WERI-Rb-1 (cell line): ENCODE measurements at regions not wholly inside any gene's neighbourhood (a gene's known extent, or its start where the extent isn't known, plus 50 kb on each side); places are given as distances from the start of the nearest gene placed in this dataset.

Experiments
- DNase-seq: peaks from one replicate; pipeline ENCODE4 v3.0.0-alpha.2; 2020
- H3K27ac ChIP-seq: fragments of 250-450 bp; sonication (Bioruptor Pico); 2 replicates; pipeline ENCODE4 v1.5.1; 2020; ENCODE audit warnings: mild to moderate bottlenecking, moderate library complexity
- H3K27me3 ChIP-seq: fragments of 250-450 bp; sonication (Bioruptor Pico); 2 replicates; pipeline ENCODE4 v1.5.1; 2021; ENCODE audit warnings: mild to moderate bottlenecking, low read depth, moderate library complexity; ENCODE audit not compliant: insufficient read depth, severe bottlenecking
- H3K36me3 ChIP-seq: fragments of 250-450 bp; sonication (Bioruptor Pico); 2 replicates; pipeline ENCODE4 v1.5.1; 2020; ENCODE audit warnings: mild to moderate bottlenecking, moderate library complexity
- H3K4me3 ChIP-seq: 2 replicates; pipeline ENCODE4 v1.5.1; 2011; ENCODE audit warnings: low read depth, mild to moderate bottlenecking, control low read depth, low read length
- H3K9me3 ChIP-seq: fragments of 250-450 bp; sonication (Bioruptor Pico); 2 replicates; pipeline ENCODE4 v1.5.1; 2021; ENCODE audit warnings: mild to moderate bottlenecking, moderate library complexity; ENCODE audit not compliant: severe bottlenecking
- TF ChIP-seq, protein P1 (sequence below): IDR thresholded peaks from 2 replicates; pipeline ENCODE4 v1.5.1; 2011; ENCODE audit warnings: low read depth, mild to moderate bottlenecking, control low read depth, inconsistent platforms, low read length

DNA sequence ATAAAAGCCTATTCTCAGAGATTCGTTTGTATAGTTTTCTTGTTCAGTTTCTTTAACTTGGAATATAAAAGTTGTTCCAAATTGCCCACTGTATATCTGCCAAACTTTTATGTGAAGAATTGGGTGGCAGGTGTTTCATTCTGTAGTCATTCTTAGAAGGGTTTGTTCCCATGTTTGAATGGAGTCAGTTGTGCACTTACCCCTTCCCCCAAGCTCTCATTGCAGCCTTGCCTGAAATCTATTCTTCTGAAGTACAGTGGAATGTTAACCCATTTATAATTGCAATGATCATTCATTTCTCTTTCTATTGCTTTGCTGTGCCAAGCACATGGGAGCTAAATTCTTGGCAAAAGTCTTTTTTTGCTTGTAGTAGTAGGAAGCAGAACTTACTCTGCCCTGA lies 375.3 kb upstream of the C1orf87 start:
- H3K27ac ChIP-seq = no peak overlapping the region
- TF ChIP-seq, protein P1, sequence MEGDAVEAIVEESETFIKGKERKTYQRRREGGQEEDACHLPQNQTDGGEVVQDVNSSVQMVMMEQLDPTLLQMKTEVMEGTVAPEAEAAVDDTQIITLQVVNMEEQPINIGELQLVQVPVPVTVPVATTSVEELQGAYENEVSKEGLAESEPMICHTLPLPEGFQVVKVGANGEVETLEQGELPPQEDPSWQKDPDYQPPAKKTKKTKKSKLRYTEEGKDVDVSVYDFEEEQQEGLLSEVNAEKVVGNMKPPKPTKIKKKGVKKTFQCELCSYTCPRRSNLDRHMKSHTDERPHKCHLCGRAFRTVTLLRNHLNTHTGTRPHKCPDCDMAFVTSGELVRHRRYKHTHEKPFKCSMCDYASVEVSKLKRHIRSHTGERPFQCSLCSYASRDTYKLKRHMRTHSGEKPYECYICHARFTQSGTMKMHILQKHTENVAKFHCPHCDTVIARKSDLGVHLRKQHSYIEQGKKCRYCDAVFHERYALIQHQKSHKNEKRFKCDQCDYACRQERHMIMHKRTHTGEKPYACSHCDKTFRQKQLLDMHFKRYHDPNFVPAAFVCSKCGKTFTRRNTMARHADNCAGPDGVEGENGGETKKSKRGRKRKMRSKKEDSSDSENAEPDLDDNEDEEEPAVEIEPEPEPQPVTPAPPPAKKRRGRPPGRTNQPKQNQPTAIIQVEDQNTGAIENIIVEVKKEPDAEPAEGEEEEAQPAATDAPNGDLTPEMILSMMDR = no peak

DNA sequence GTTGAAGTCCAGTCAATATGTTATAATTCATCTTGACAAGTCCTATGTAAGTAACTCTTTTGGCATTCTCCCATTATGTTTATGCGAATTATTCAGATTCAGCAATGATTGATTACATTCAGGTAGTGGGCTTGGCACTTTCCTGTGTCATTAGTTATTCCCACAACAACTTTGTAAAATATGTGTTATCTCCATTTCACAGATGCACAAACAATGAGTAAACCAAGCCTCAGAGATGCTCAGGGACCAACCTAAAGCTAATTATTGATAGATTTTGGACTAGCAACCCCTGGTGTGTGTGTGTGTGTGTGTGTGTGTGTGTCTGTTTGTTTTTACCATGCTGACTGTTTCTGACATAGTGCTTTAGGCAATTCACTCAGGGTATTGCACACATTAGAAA lies 371.1 kb upstream of the C1orf87 start:
- DNase-seq = no peak
- H3K36me3 ChIP-seq = no peaks in the 10 kb centered on the region
- H3K27ac ChIP-seq = no peak overlapping the region
- H3K27me3 ChIP-seq = no peaks in the 10 kb centered on the region
- TF ChIP-seq, protein P1 = no peak
- H3K9me3 ChIP-seq = no peaks in the 10 kb centered on the region
- no peak overlapping the region for H3K4me3 ChIP-seq

More for the DNA sequence above, 375.3 kb upstream of the C1orf87 start:
- Histone ChIP-seq H3K36me3 (no peaks in the 10 kb centered on the region), H3K4me3 (no peak overlapping the region), H3K27me3 (no peaks in the 10 kb centered on the region), H3K9me3 (no peaks in the 10 kb centered on the region)
- no peak for DNase-seq

DNA sequence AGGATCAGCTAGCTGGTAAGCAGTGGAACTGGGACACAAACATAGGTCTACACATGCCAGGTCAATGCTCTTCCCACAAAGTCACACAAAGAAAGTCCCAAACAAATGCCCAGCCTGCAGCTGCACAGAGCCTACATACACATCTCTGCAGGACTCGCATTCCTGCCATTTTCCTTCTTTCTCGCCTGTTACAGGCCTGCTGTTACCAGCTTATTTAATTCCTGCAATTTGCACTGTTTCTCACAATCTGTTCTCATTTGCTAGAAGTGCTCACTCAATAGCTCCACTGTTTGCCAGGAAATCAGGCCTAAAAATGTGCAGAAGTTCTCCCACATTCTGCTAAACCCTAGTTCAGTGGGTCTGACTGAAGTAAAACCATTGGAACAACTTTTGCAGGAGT lies 362.6 kb upstream of the C1orf87 start:
- H3K27me3 ChIP-seq = no peaks in the 10 kb centered on the region
- peaks cover 3% of the 10 kb centered on the region for H3K9me3 ChIP-seq
- H3K4me3 ChIP-seq = no peak overlapping the region
- no peaks in the 10 kb centered on the region for H3K36me3 ChIP-seq
- TF ChIP-seq, protein P1 = no peak
- H3K27ac ChIP-seq = no peak overlapping the region
- no peak for DNase-seq

DNA sequence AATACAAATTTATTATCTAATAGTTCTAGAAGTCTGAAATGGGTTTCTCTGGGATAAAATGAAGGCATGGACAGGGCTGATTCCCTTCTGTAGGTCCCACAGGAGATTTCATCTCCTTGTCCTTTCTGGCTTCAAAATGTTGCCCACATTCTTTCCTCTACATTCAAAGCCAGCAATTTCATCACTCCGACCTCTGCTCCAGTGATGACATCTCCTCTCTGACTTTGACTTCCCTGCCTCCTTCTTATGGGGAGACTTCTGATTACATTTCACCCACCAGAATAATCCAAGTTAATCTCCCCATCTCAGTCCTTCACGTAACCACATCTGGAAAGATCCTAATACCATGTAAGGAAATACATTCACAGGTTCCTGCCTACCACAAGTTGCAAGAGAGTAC lies 358.0 kb upstream of the C1orf87 start:
- H3K4me3 ChIP-seq = no peak overlapping the region
- peaks cover 3% of the 10 kb centered on the region for H3K9me3 ChIP-seq
- no peak for DNase-seq
- no peaks in the 10 kb centered on the region for H3K27me3 ChIP-seq
- no peaks in the 10 kb centered on the region for H3K36me3 ChIP-seq
- no peak overlapping the region for H3K27ac ChIP-seq
- TF ChIP-seq, protein P1 = no peak

DNA sequence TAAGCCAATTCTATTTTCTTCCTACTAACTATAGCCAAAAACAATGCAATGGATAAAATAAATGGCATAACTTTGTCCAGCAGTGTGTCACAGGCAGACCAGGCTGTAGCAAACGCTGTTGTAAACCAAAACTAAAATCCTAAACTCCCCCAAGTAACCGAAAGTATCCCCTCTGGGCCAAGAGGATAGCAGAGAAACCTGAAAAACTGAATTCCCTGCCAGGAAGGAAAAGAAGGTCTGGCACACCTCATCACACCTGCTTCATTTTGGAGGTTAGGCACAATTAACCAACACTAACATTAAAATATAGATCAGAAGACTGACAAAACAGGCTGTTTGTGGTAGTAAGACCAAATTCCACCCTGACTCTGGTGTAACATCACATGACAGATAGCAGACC lies 356.8 kb upstream of the C1orf87 start:
- Histone ChIP-seq H3K27ac (no peak overlapping the region), H3K4me3 (no peak overlapping the region), H3K36me3 (no peaks in the 10 kb centered on the region), H3K9me3 (peaks cover 3% of the 10 kb centered on the region), H3K27me3 (no peaks in the 10 kb centered on the region)
- TF ChIP-seq, protein P1 = no peak
- DNase-seq = no peak

DNA sequence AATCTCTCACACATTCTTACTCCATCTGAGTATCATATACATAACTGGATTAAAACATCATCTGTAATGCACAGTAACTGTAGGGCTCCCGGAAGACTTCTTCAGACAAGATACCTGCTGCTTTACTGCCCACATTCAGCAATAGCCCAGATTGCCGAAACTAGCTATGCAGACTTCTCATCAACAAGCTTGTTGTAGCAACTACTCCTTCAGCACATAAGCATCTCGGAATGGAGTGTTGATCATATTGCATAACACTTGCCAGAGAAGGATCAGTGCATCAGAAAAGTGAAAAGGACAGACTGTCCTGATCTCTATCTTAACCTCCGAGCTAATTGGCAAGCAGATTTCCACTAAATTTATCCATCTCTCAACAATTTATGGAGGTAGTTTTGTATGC lies 354.6 kb upstream of the C1orf87 start:
- TF ChIP-seq, protein P1 = no peak
- H3K36me3 ChIP-seq = no peaks in the 10 kb centered on the region
- H3K27ac ChIP-seq = no peak overlapping the region
- H3K27me3 ChIP-seq = no peaks in the 10 kb centered on the region
- H3K4me3 ChIP-seq = no peak overlapping the region
- DNase-seq = no peak
- no peaks in the 10 kb centered on the region for H3K9me3 ChIP-seq
